ENCODE measurements at regions not wholly inside any gene's neighbourhood (a gene's known extent, or its start where the extent isn't known, plus 50 kb on each side); places are given as distances from the start of the nearest gene placed in this dataset.

GRCh38 chr15:96027501-96027900 lies 303.0 kb upstream of the NR2F2 start:
- ATAC-seq = no peak
- TF ChIP-seq ZNF8 (CRISPR knock-in tag; IDR thresholded peaks at IDR 0.05) = no peak
- TF ChIP-seq TOX (CRISPR knock-in tag; IDR thresholded peaks at IDR 0.05; ENCODE audit: borderline replicate concordance) = no peak

DNA sequence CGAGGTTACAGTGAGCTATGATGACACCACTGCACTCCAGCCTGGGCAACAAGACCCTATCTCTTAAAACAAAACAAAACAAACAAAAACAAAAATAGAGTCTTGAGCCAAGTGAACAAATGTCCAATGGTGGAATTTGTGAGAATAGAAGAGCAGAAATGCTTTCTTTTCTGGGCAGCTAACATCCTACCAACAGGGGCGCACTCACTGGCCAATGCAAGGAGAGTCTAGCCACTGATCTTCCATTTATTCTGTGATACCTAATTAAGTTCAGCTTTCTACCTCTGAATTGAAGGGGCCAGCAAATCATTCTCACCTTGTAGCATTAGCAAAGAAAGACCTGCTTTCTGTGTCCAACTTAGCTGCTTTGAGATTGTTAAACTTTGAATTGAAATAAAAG lies 301.9 kb upstream of the NR2F2 start:
- no peak for TF ChIP-seq PPARA (CRISPR knock-in tag; IDR thresholded peaks at IDR 0.05; ENCODE audit: borderline replicate concordance)
- TF ChIP-seq SNAI2 (CRISPR knock-in tag; IDR thresholded peaks at IDR 0.05) = no peak
- no peak for TF ChIP-seq ESRRG (CRISPR knock-in tag; IDR thresholded peaks at IDR 0.05)
- no peak for TF ChIP-seq RARB (CRISPR knock-in tag; IDR thresholded peaks at IDR 0.05)
- TF ChIP-seq, protein P1, sequence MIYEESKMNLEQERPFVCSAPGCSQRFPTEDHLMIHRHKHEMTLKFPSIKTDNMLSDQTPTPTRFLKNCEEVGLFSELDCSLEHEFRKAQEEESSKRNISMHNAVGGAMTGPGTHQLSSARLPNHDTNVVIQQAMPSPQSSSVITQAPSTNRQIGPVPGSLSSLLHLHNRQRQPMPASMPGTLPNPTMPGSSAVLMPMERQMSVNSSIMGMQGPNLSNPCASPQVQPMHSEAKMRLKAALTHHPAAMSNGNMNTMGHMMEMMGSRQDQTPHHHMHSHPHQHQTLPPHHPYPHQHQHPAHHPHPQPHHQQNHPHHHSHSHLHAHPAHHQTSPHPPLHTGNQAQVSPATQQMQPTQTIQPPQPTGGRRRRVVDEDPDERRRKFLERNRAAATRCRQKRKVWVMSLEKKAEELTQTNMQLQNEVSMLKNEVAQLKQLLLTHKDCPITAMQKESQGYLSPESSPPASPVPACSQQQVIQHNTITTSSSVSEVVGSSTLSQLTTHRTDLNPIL (CRISPR knock-in tag; IDR thresholded peaks at IDR 0.05; ENCODE audit: low read depth) = no peak
- TF ChIP-seq, protein P2, sequence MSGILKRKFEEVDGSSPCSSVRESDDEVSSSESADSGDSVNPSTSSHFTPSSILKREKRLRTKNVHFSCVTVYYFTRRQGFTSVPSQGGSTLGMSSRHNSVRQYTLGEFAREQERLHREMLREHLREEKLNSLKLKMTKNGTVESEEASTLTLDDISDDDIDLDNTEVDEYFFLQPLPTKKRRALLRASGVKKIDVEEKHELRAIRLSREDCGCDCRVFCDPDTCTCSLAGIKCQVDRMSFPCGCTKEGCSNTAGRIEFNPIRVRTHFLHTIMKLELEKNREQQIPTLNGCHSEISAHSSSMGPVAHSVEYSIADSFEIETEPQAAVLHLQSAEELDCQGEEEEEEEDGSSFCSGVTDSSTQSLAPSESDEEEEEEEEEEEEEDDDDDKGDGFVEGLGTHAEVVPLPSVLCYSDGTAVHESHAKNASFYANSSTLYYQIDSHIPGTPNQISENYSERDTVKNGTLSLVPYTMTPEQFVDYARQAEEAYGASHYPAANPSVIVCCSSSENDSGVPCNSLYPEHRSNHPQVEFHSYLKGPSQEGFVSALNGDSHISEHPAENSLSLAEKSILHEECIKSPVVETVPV (CRISPR knock-in tag; IDR thresholded peaks at IDR 0.05) = no peak
- TF ChIP-seq ARNTL (CRISPR knock-in tag; IDR thresholded peaks at IDR 0.05; ENCODE audit: borderline replicate concordance, low read depth) = no peak
- TF ChIP-seq CSDC2 (CRISPR knock-in tag; IDR thresholded peaks at IDR 0.05) = no peak
- no peak for TF ChIP-seq ZNF70 (CRISPR knock-in tag; IDR thresholded peaks at IDR 0.05)
- TF ChIP-seq ZFP30 (CRISPR knock-in tag; IDR thresholded peaks at IDR 0.05) = no peak
- no peak for TF ChIP-seq PATZ1 (CRISPR knock-in tag; IDR thresholded peaks at IDR 0.05; ENCODE audit: borderline replicate concordance)
- no peak for ATAC-seq

DNA sequence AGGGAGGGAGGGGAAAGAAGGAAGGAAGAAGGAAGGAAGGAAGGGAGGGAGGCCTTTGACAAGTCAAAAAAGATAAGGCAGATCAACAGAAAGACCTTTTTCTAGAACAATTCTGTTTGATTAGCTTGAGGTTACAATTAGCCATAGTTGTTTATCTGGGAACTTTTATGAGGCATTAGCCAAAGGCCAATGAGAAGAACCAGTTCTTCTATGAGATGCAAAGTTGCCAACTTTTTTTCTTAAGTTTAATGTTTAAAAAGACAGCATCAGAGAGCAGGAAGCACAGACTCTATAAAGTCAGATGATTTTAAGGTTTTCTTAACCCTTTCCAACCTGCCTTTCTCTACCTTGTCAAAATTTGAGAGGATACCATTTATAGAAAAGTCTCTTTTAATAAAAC lies 301.3 kb upstream of the NR2F2 start:
- ATAC-seq = no peak
- TF ChIP-seq ARNTL (CRISPR knock-in tag; IDR thresholded peaks at IDR 0.05; ENCODE audit: borderline replicate concordance, low read depth) = no peak
- no peak for TF ChIP-seq CSDC2 (CRISPR knock-in tag; IDR thresholded peaks at IDR 0.05)
- no peak for TF ChIP-seq ISL1 (CRISPR knock-in tag; IDR thresholded peaks at IDR 0.05)
- TF ChIP-seq, protein P2 (CRISPR knock-in tag; IDR thresholded peaks at IDR 0.05) = no peak
- TF ChIP-seq ZFP3 (CRISPR knock-in tag; IDR thresholded peaks at IDR 0.05) = no peak
- TF ChIP-seq SNAI2 (CRISPR knock-in tag; IDR thresholded peaks at IDR 0.05) = no peak
- no peak for TF ChIP-seq ZNF70 (CRISPR knock-in tag; IDR thresholded peaks at IDR 0.05)
- no peak for TF ChIP-seq ZFP30 (CRISPR knock-in tag; IDR thresholded peaks at IDR 0.05)
- no peak for TF ChIP-seq ZNF8 (CRISPR knock-in tag; IDR thresholded peaks at IDR 0.05)
- no peak for TF ChIP-seq BACH2 (CRISPR knock-in tag; IDR thresholded peaks at IDR 0.05; ENCODE audit: borderline replicate concordance)
- TF ChIP-seq, protein P1 (CRISPR knock-in tag; IDR thresholded peaks at IDR 0.05; ENCODE audit: low read depth) = no peak
- no peak for TF ChIP-seq ZNF565 (CRISPR knock-in tag; conservative IDR thresholded peaks at IDR 0.05; ENCODE audit: low read depth)
- TF ChIP-seq ESRRG (CRISPR knock-in tag; IDR thresholded peaks at IDR 0.05) = no peak

GRCh38 chr15:96031426-96032110 lies 298.9 kb upstream of the NR2F2 start:
- ATAC-seq = no peak
- TF ChIP-seq ZNF70 (CRISPR knock-in tag; IDR thresholded peaks at IDR 0.05) (no peak), GLIS3 (CRISPR knock-in tag; IDR thresholded peaks at IDR 0.05) (no peak), ARNTL (CRISPR knock-in tag; IDR thresholded peaks at IDR 0.05; ENCODE audit: borderline replicate concordance, low read depth) (no peak), ZFP30 (CRISPR knock-in tag; IDR thresholded peaks at IDR 0.05) (no peak), PATZ1 (CRISPR knock-in tag; IDR thresholded peaks at IDR 0.05; ENCODE audit: borderline replicate concordance) (no peak), RARB (CRISPR knock-in tag; IDR thresholded peaks at IDR 0.05) (no peak), TSHZ2 (CRISPR knock-in tag; IDR thresholded peaks at IDR 0.05) (no peak)
- TF ChIP-seq, protein P3, sequence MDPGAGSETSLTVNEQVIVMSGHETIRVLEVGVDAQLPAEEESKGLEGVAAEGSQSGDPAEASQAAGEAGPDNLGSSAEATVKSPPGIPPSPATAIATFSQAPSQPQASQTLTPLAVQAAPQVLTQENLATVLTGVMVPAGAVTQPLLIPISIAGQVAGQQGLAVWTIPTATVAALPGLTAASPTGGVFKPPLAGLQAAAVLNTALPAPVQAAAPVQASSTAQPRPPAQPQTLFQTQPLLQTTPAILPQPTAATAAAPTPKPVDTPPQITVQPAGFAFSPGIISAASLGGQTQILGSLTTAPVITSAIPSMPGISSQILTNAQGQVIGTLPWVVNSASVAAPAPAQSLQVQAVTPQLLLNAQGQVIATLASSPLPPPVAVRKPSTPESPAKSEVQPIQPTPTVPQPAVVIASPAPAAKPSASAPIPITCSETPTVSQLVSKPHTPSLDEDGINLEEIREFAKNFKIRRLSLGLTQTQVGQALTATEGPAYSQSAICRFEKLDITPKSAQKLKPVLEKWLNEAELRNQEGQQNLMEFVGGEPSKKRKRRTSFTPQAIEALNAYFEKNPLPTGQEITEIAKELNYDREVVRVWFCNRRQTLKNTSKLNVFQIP (CRISPR knock-in tag; IDR thresholded peaks at IDR 0.05; ENCODE audit: borderline replicate concordance, low read depth) = no peak

Measured in SK-N-SH treated with all-trans-retinoic acid at 6 μM for 48 hours (cell line).